Mesenchymal stem cell (in vitro differentiated cells and primary cell): ENCODE measurements at regions not wholly inside any gene's neighbourhood (a gene's known extent, or its start where the extent isn't known, plus 50 kb on each side); places are given as distances from the start of the nearest gene placed in this dataset.

Experiments used
- DNase-seq: peaks from one replicate; pipeline ENCODE4 v3.0.0-alpha.2; 2013
- H2AFZ ChIP-seq: one replicate; pipeline ENCODE4 v1.6.1; 2013; ENCODE audit warnings: low read depth, mild to moderate bottlenecking, control low read depth, inconsistent platforms, low read length, moderate library complexity
- H2AK5ac ChIP-seq: 2 replicates; pipeline ENCODE4 v1.6.1; 2013; ENCODE audit warnings: low read length, moderate library complexity, mild to moderate bottlenecking, inconsistent platforms; ENCODE audit not compliant: severe bottlenecking
- H2BK120ac ChIP-seq: one replicate; pipeline ENCODE4 v1.6.1; 2013; ENCODE audit warnings: low read depth, mild to moderate bottlenecking, inconsistent platforms, low read length, moderate library complexity
- H2BK12ac ChIP-seq, 2 experiments: one replicate each; pipeline ENCODE4 v1.6.1; 2013; ENCODE audit warnings: inconsistent platforms in 2 of 2, low read length in 2 of 2, mild to moderate bottlenecking in 2 of 2, moderate library complexity in 2 of 2, control low read depth in 1 of 2
- H2BK15ac ChIP-seq: one replicate; pipeline ENCODE4 v1.6.1; 2013; ENCODE audit warnings: mild to moderate bottlenecking, low read depth, inconsistent platforms; ENCODE audit not compliant: poor library complexity, severe bottlenecking
- H2BK5ac ChIP-seq: 2 replicates; pipeline ENCODE4 v1.6.1; 2013; ENCODE audit warnings: low read depth, mild to moderate bottlenecking, low read length, control low read depth, inconsistent platforms; ENCODE audit not compliant: poor library complexity, severe bottlenecking
- H3K14ac ChIP-seq, 2 experiments: one replicate each; pipeline ENCODE4 v1.6.1; 2013; ENCODE audit warnings: inconsistent platforms in 2 of 2, low read length in 2 of 2, control low read depth in 1 of 2, mild to moderate bottlenecking in 1 of 2, moderate library complexity in 1 of 2
- H3K18ac ChIP-seq, 2 experiments: one replicate each; pipeline ENCODE4 v1.6.1; 2013; ENCODE audit warnings: inconsistent platforms in 2 of 2, low read length in 2 of 2, control low read depth in 1 of 2, low read depth in 1 of 2, mild to moderate bottlenecking in 1 of 2
- H3K23ac ChIP-seq, 2 experiments: one replicate each; pipeline ENCODE4 v1.6.1; 2013; ENCODE audit warnings: inconsistent platforms in 2 of 2, low read length in 2 of 2, mild to moderate bottlenecking in 2 of 2, moderate library complexity in 2 of 2, control low read depth in 1 of 2
- H3K27ac ChIP-seq: 2 replicates; pipeline ENCODE4 v1.5.1; 2013; ENCODE audit warnings: mild to moderate bottlenecking, moderate library complexity, low read length, control low read depth, inconsistent platforms; ENCODE audit not compliant: poor library complexity, severe bottlenecking
- H3K27me3 ChIP-seq, 2 experiments: 2 replicates each; pipeline versions ENCODE4 v1.6.1 to v1.7.0; 2013; ENCODE audit warnings: low read length in 2 of 2, mild to moderate bottlenecking in 2 of 2, moderate library complexity in 2 of 2, control low read depth in 1 of 2, inconsistent platforms in 1 of 2; ENCODE audit not compliant: control insufficient read depth in 1 of 2, insufficient read depth in 1 of 2
- H3K36me3 ChIP-seq, 2 experiments: 2 replicates each; pipeline versions ENCODE4 v1.6.1 to v1.7.0; 2013; ENCODE audit warnings: low read length in 2 of 2, control low read depth in 1 of 2, inconsistent platforms in 1 of 2, low read depth in 1 of 2, mild to moderate bottlenecking in 1 of 2; ENCODE audit not compliant: insufficient read depth in 2 of 2, control insufficient read depth in 1 of 2
- H3K4ac ChIP-seq, 2 experiments: one replicate each; pipeline ENCODE4 v1.6.1; 2013; ENCODE audit warnings: inconsistent platforms in 2 of 2, low read length in 2 of 2, mild to moderate bottlenecking in 2 of 2, moderate library complexity in 2 of 2, control low read depth in 1 of 2, low read depth in 1 of 2
- H3K4me1 ChIP-seq: 2 replicates; pipeline ENCODE4 v1.6.1; 2013; ENCODE audit warnings: low read depth, low read length, control low read depth; ENCODE audit not compliant: control insufficient read depth, insufficient read depth
- H3K4me2 ChIP-seq: 2 replicates; pipeline ENCODE4 v1.6.1; 2013; ENCODE audit warnings: low read length, mild to moderate bottlenecking, inconsistent platforms; ENCODE audit not compliant: poor library complexity, severe bottlenecking
- H3K4me3 ChIP-seq, 2 experiments: 2 replicates each; pipeline versions ENCODE4 v1.5.1 to v1.7.0; 2013; ENCODE audit warnings: low read length in 2 of 2, mild to moderate bottlenecking in 2 of 2, control low read depth in 1 of 2, low read depth in 1 of 2; ENCODE audit not compliant: insufficient read depth in 1 of 2
- H3K79me1 ChIP-seq: replicated peaks from 2 replicates; pipeline ENCODE4 v1.6.1; 2013; ENCODE audit warnings: mild to moderate bottlenecking, control low read depth, low read length, inconsistent platforms; ENCODE audit not compliant: poor library complexity, severe bottlenecking
- H3K9ac ChIP-seq: 2 replicates; pipeline ENCODE4 v1.7.0; 2013; ENCODE audit warnings: mild to moderate bottlenecking, low read length, moderate library complexity
- H3K9me3 ChIP-seq: 2 replicates; pipeline ENCODE4 v1.7.0; 2013; ENCODE audit warnings: mild to moderate bottlenecking, low read length; ENCODE audit not compliant: control insufficient read depth
- H4K8ac ChIP-seq: one replicate; pipeline ENCODE4 v1.6.1; 2013; ENCODE audit warnings: inconsistent platforms, mild to moderate bottlenecking, low read length, moderate library complexity
- H4K91ac ChIP-seq: one replicate; pipeline ENCODE4 v1.6.1; 2013; ENCODE audit warnings: mild to moderate bottlenecking, low read length, inconsistent platforms
- WGBS: methylation state at CpG from one replicate; pipeline ENCODE4 v1.1.7; 2013; ENCODE audit warnings: mixed read lengths; 5-methylcytosine and 5-hydroxymethylcytosine counted together

- Histone ChIP-seq H2BK120ac (no peak overlapping the region), H3K14ac (no peak overlapping the region), H3K27ac (no peak overlapping the region), H4K8ac (no peak overlapping the region), H3K23ac (no peak overlapping the region), H4K91ac (no peak overlapping the region), H3K18ac (no peak overlapping the region), H3K9ac (no peak overlapping the region), H2AK5ac (no peak overlapping the region), H3K27me3 (no peaks in the 10 kb centered on the region), H3K4me1 (no peaks in the 10 kb centered on the region), H3K4me2 (no peak overlapping the region), H3K4me3 (no peak overlapping the region), H3K9me3 (no peaks in the 10 kb centered on the region), H2BK15ac (no peak overlapping the region), H2BK12ac (no peak overlapping the region), H3K36me3 (no peaks in the 10 kb centered on the region), H2AFZ (no peak overlapping the region), H3K79me1 (no peaks in the 10 kb centered on the region), H2BK5ac (no peak overlapping the region), H3K4ac (no peak overlapping the region)
- no peak for DNase-seq
- WGBS = 83% methylated on average over 12 of the region's 12 CpGs
Measured at GRCh38 chr5:2523180-2523579, 228.3 kb downstream of the IRX2 start.

- Histone ChIP-seq H3K79me1 (no peaks in the 10 kb centered on the region), H3K4me2 (no peak overlapping the region), H3K36me3 (no peaks in the 10 kb centered on the region), H4K91ac (no peak overlapping the region), H2BK15ac (no peak overlapping the region), H3K4me1 (no peaks in the 10 kb centered on the region), H3K14ac (no peak overlapping the region), H2BK5ac (no peak overlapping the region), H2AK5ac (no peak overlapping the region), H4K8ac (no peak overlapping the region), H3K18ac (no peak overlapping the region), H3K9ac (no peak overlapping the region), H3K9me3 (no peaks in the 10 kb centered on the region), H3K23ac (no peak overlapping the region), H3K27me3 (no peaks in the 10 kb centered on the region), H3K4me3 (no peak overlapping the region), H3K27ac (no peak overlapping the region), H3K4ac (no peak overlapping the region), H2AFZ (no peak overlapping the region), H2BK12ac (no peak overlapping the region), H2BK120ac (no peak overlapping the region)
- no peak for DNase-seq
- WGBS = no CpG with 5 or more reads among the region's 11 CpGs
Measured at GRCh38 chr5:2522372-2522771, 229.1 kb downstream of the IRX2 start.

- Histone ChIP-seq H3K27me3 (no peaks in the 10 kb centered on the region), H2AK5ac (no peak overlapping the region), H3K79me1 (no peaks in the 10 kb centered on the region), H2BK5ac (no peak overlapping the region), H3K4ac (no peak overlapping the region), H4K8ac (no peak overlapping the region), H3K27ac (no peak overlapping the region), H3K4me2 (no peak overlapping the region), H4K91ac (no peak overlapping the region), H3K9ac (no peak overlapping the region), H3K14ac (no peak overlapping the region), H3K36me3 (no peaks in the 10 kb centered on the region), H2BK12ac (no peak overlapping the region), H3K23ac (no peak overlapping the region), H2BK15ac (no peak overlapping the region), H3K4me1 (no peaks in the 10 kb centered on the region), H2AFZ (no peak overlapping the region), H3K4me3 (no peak overlapping the region), H3K9me3 (no peaks in the 10 kb centered on the region), H2BK120ac (no peak overlapping the region), H3K18ac (no peak overlapping the region)
- DNase-seq = no peak
- WGBS = 76% methylated on average over 9 of the region's 9 CpGs
Measured at GRCh38 chr5:2519153-2519552, 232.3 kb downstream of the IRX2 start.

- no peak overlapping the region for H3K18ac ChIP-seq
- no peaks in the 10 kb centered on the region for H3K36me3 ChIP-seq
- H3K4me1 ChIP-seq = no peaks in the 10 kb centered on the region
- DNase-seq = no peak
- no peak overlapping the region for H2BK12ac ChIP-seq
- no peak overlapping the region for H3K4me2 ChIP-seq
- H2AFZ ChIP-seq = no peak overlapping the region
- no peaks in the 10 kb centered on the region for H3K79me1 ChIP-seq
- H4K91ac ChIP-seq = no peak overlapping the region
- H3K27ac ChIP-seq = no peak overlapping the region
- no peak overlapping the region for H3K4ac ChIP-seq
- no peak overlapping the region for H2AK5ac ChIP-seq
- H2BK15ac ChIP-seq = no peak overlapping the region
- 70% methylated on average over 7 of the region's 10 CpGs for WGBS
- H3K9ac ChIP-seq = no peak overlapping the region
- H3K27me3 ChIP-seq = no peaks in the 10 kb centered on the region
- no peaks in the 10 kb centered on the region for H3K9me3 ChIP-seq
- no peak overlapping the region for H3K4me3 ChIP-seq
- H3K14ac ChIP-seq = no peak overlapping the region
- H4K8ac ChIP-seq = no peak overlapping the region
- H2BK120ac ChIP-seq = no peak overlapping the region
- no peak overlapping the region for H2BK5ac ChIP-seq
- no peak overlapping the region for H3K23ac ChIP-seq
Measured at GRCh38 chr5:2517451-2517850, 234.0 kb downstream of the IRX2 start.
